Body of pancreas (tissue), 4 donors: ENCODE measurements at regions not wholly inside any gene's neighbourhood (a gene's known extent, or its start where the extent isn't known, plus 50 kb on each side); places are given as distances from the start of the nearest gene placed in this dataset.

Source experiments
- ATAC-seq: fragments of 150-250 bp; one replicate; pipeline ENCODE4 v1.9.1; 2016
- DNase-seq, 4 donors: peaks; one replicate each; pipeline ENCODE4 v3.0.0-alpha.2; 2019
- H3K27ac ChIP-seq, 4 donors: fragments of 200-600 bp; sonication (generic); 1 replicate in 3 of 4; 2 replicates in 1 of 4; pipeline versions ENCODE4 v1.5.1 to v1.6.1; 2016 to 2019; ENCODE audit warnings: mild to moderate bottlenecking in 1 of 4, mixed read lengths in 1 of 4, moderate library complexity in 1 of 4
- H3K27me3 ChIP-seq, 2 donors: fragments of 200-600 bp; sonication (generic); one replicate each; pipeline ENCODE4 v1.6.0; 2016; ENCODE audit warnings: mild to moderate bottlenecking in 1 of 2
- H3K36me3 ChIP-seq, 2 donors: fragments of 200-600 bp; sonication (generic); replicated peaks in 1 of 2; 2 replicates each; pipeline ENCODE4 v1.5.1; 2016; ENCODE audit warnings: low read depth in 2 of 2; ENCODE audit not compliant: insufficient read depth in 1 of 2
- H3K4me1 ChIP-seq: fragments of 200-600 bp; sonication (generic); one replicate; pipeline ENCODE4 v1.6.0; 2016
- H3K4me3 ChIP-seq, 2 donors: fragments of 200-600 bp; sonication (generic); 1 replicate in 1 of 2; 2 replicates in 1 of 2; pipeline ENCODE4 v1.5.1; 2016 to 2019
- H3K9me3 ChIP-seq, 3 donors: fragments of 200-600 bp; sonication (generic); 1 replicate in 2 of 3; 2 replicates in 1 of 3; pipeline ENCODE4 v1.5.1; 2016
- CTCF ChIP-seq, 7 experiments: fragments of 450-650 bp in 4 of 7; fragments of 200-600 bp in 3 of 7; sonication (generic) in 3 of 7; IDR thresholded peaks; one replicate each; pipeline ENCODE4 v1.5.1; 2016 to 2019; ENCODE audit warnings: antibody characterized with exemption in 7 of 7
- POLR2A ChIP-seq, 3 donors: fragments of 450-650 bp; IDR thresholded peaks; one replicate each; pipeline ENCODE4 v1.6.1; 2016; ENCODE audit warnings: antibody characterized with exemption in 3 of 3, mild to moderate bottlenecking in 2 of 3
- WGBS, 2 donors: methylation state at CpG; one replicate each; pipeline ENCODE4 v1.1.5; 2017; 5-methylcytosine and 5-hydroxymethylcytosine counted together
- intact Hi-C: fragments of 100-400 bp; cut with DNase I; formaldehyde crosslinking; loops from one replicate; pipeline ENCODE4 v1.15.1; 2023

- H3K27me3 ChIP-seq = no peaks in the 10 kb centered on the region
- H3K9me3 ChIP-seq = no peaks in the 10 kb centered on the region
- no peak overlapping the region for H3K27ac ChIP-seq
- WGBS, 2 donors = 90 to 91% methylated on average over 2 of the region's 2 CpGs
- intact Hi-C loops = no loop called here
- no peaks in the 10 kb centered on the region for H3K36me3 ChIP-seq
- no peak overlapping the region for H3K4me3 ChIP-seq
- DNase-seq (no peak), ATAC-seq (no peak)
- peaks cover 19% of the 10 kb centered on the region for H3K4me1 ChIP-seq
- TF ChIP-seq CTCF (IDR thresholded peaks at IDR 0.05) (no peak), POLR2A (IDR thresholded peaks at IDR 0.05) (no peak)
Observed at GRCh38 chr1:219439376-219439775, 173.5 kb downstream of the ZC3H11B start.

- ATAC-seq (no peak), DNase-seq (no peak)
- TF ChIP-seq POLR2A (IDR thresholded peaks at IDR 0.05) = no peak
- no peak for TF ChIP-seq CTCF (IDR thresholded peaks at IDR 0.05)
- no peaks in the 10 kb centered on the region for H3K36me3 ChIP-seq
- intact Hi-C loops = no loop called here
- no peak overlapping the region for H3K4me3 ChIP-seq
- 87 to 92% methylated on average over 3 of the region's 3 CpGs for WGBS, 2 donors
- H3K27ac ChIP-seq = no peak overlapping the region
- H3K4me1 ChIP-seq = peaks cover 29% of the 10 kb centered on the region
- no peaks in the 10 kb centered on the region for H3K9me3 ChIP-seq
- H3K27me3 ChIP-seq = no peaks in the 10 kb centered on the region
Observed at GRCh38 chr1:219438386-219438785, 174.5 kb downstream of the ZC3H11B start.

GRCh38 chr1:219434923-219435297, 178.0 kb downstream of the ZC3H11B start:
- no peak overlapping the region for H3K4me3 ChIP-seq
- intact Hi-C loops = no loop called here
- no peaks in the 10 kb centered on the region for H3K27me3 ChIP-seq
- WGBS, 2 donors = 95% methylated on average over 2 of the region's 2 CpGs
- no peaks in the 10 kb centered on the region for H3K9me3 ChIP-seq
- TF ChIP-seq CTCF (IDR thresholded peaks at IDR 0.05) = no peak
- TF ChIP-seq POLR2A (IDR thresholded peaks at IDR 0.05) = no peak
- peak overlapping the region in 3 of 4 donors; percentile 36 to 75 (median 52) for H3K27ac ChIP-seq
- no peaks in the 10 kb centered on the region for H3K36me3 ChIP-seq
- DNase-seq = no peak
- ATAC-seq = no peak
- H3K4me1 ChIP-seq = peaks cover 28% of the 10 kb centered on the region

GRCh38 chr1:219434285-219434922, 178.5 kb downstream of the ZC3H11B start:
- no peak for DNase-seq
- H3K4me3 ChIP-seq = no peak overlapping the region
- no peaks in the 10 kb centered on the region for H3K36me3 ChIP-seq
- peak overlapping the region in 3 of 4 donors; percentile 36 to 75 (median 52) for H3K27ac ChIP-seq
- no peaks in the 10 kb centered on the region for H3K9me3 ChIP-seq
- 58 to 65% methylated on average over 6 of the region's 6 CpGs for WGBS, 2 donors
- H3K4me1 ChIP-seq = peaks cover 28% of the 10 kb centered on the region
- intact Hi-C loops = no loop called here
- TF ChIP-seq POLR2A (IDR thresholded peaks at IDR 0.05) = no peak
- no peak for TF ChIP-seq CTCF (IDR thresholded peaks at IDR 0.05)
- no peaks in the 10 kb centered on the region for H3K27me3 ChIP-seq
- ATAC-seq = no peak

- intact Hi-C loops = no loop called here
- Histone ChIP-seq H3K9me3 (no peaks in the 10 kb centered on the region), H3K4me1 (peaks cover 28% of the 10 kb centered on the region), H3K27ac (peak overlapping the region; percentile 32 to 75 (median 62)), H3K4me3 (no peak overlapping the region), H3K36me3 (no peaks in the 10 kb centered on the region), H3K27me3 (no peaks in the 10 kb centered on the region)
- WGBS, 2 donors = 22 to 30% methylated on average over 6 of the region's 6 CpGs
- peak; percentile 26 to 61 (median 44) for DNase-seq
- TF ChIP-seq POLR2A (IDR thresholded peaks at IDR 0.05) (no peak), CTCF (IDR thresholded peaks at IDR 0.05) (no peak)
- ATAC-seq = peak; percentile 79
Observed at GRCh38 chr1:219433496-219434131, 179.3 kb downstream of the ZC3H11B start.
